ENCODE measurements at regions not wholly inside any gene's neighbourhood (a gene's known extent, or its start where the extent isn't known, plus 50 kb on each side); places are given as distances from the start of the nearest gene placed in this dataset.
"Not testable (repeated sequence)": the region's sequence is repeated elsewhere in the genome, so short reads cannot be mapped to it uniquely, and the experiment has no call there.

DNA sequence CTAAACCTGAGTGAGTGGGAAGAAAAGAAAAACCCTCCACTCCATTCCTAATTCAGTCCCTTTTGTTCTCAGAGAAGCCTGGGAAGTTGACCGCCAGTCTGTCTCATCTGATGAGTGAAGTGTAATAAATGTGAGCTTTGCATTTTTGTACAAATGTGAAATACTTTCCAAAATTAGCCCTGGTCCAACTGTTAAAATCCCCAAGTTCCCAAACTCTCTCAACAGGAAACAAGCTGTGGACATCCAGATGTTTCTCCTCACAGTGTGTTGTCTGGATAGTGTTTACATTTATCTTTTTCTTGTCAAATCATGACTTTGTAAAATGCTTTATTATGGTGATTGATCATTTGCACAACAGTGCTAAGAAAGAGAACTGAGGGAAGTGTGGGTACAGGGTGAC is 145.1 kb downstream of the TM2D1 start:
- no peak for DNase-seq

DNA sequence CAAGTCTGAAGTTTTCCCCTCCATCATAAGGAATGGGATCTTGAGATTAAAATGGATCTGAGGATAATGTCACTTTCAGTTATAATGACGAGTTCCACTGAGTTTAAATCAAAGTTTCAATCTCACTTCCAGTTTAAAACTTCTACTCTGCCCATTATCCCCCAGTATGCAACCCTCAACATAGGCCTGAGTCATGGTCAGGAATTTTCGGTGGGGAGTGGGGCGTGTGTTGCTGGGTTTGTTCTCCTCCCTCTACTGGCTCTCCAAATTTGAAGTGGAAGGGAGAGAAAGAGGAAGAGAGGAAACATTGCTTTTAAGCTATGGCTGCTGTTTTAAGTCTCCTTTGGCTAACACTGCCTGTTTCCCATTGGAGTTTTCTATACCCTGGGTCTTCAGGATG is 152.9 kb downstream of the TM2D1 start:
- no peak for DNase-seq

- no peak for DNase-seq
Observed at GRCh38 chr1:61570191-61570590, 154.8 kb downstream of the TM2D1 start.

GRCh38 chr1:61569303-61569621 is 155.7 kb downstream of the TM2D1 start:
- no peak for DNase-seq

DNA sequence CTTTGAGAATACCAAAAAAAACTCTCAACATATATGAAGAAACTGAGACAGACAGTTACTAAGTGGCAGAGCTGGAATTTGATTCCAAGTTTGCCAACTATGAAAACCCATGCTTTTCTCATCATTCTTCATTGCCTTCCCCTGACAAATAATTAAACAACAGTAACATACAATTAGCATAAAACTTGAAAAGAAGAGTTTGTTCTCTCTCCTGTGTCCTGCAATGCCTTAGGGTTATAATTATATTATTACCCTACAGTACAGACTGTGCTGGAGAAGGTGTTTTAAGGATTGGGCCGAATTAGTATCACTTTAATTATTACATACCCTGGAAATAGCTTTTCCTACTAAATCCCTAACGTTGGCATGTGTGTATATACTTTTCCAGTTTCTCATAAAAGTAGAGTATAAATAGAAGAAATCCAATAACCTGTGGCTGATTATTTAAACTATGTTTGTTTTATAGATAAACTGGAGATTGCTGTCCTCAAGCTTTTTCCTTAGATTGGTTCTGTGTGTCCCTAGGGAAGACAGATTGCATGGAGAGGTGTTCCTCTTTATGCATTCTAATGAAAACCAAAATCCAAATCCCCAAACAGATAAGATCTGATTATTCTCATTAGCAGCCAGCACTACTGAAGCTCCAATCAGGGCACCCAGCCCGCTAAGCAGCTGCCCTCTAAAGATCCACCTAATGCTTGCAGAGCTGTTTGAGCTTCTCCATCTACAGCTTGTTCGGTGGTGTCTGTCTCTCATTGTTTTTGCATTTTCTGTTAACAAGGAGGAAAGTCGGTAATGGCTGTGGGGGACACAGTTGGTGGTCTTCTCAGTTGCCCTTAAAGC is 156.3 kb downstream of the TM2D1 start:
- no peak for DNase-seq

DNA sequence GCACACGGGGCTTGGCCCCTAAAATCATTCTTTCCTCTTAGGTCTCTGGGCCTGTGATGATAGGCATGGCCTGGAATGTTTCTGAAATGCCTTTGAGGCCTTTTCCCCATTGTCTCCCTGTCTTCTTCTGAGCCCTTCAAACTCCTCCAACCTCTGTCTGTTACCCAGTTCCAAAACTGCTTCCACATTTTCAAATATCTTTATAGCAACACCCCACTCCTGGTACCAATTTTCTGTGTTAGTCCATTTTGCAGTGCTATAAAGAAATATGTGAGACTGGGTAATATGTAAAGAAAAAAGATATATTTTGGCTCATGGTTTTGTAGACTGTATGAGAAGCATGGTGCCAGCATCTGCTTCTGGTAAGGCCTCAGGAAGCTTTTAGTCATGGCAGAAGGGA is 158.8 kb downstream of the TM2D1 start:
- no peak for DNase-seq

GRCh38 chr1:61563611-61564010 is 161.3 kb downstream of the TM2D1 start:
- no peak for DNase-seq

DNA sequence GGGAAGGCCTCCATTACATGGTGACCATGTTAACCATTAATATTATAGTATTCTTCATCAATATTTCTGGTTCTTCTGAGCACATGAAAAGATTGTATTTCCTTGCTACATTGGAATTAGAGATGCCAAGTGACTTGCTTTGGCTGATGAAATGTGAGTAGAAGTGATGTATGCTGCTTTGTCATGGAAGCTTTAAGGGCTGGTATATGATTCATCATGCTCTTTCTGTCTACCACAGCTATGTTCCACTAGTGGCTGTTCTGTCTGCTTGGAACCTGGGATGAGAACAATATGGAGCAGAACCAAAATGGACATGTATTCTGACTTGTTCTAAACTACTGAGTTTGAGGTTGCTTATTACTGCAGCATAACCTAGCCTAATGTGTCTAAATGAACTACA is 163.3 kb downstream of the TM2D1 start:
- DNase-seq: no peak

DNA sequence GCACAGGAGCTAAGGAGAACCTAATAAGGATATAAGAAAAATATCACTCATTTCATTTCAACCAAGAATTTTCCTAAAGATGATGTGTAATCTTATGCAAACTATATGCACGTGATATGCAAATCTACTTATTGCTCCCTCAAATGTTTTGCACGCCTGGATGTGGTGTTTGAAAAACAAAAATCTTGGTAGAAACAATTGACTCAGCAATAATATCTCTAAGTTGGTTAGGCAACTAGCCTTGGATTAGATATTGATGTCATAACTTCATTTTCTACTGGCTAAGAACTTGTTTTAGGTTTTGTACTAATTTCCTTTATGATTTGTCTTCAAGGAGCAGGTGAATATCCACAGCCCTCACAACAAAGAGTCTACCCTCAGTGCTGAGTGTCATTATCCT is 164.6 kb downstream of the TM2D1 start:
- no peak for DNase-seq

GRCh38 chr1:61556631-61557030 is 168.3 kb downstream of the TM2D1 start:
- DNase-seq: no peak

- no peak for DNase-seq
Observed at GRCh38 chr1:61552630-61553305, 172.2 kb downstream of the TM2D1 start.

GRCh38 chr1:61547302-61547701 is 177.6 kb downstream of the TM2D1 start:
- DNase-seq: not testable (repeated sequence)

DNA sequence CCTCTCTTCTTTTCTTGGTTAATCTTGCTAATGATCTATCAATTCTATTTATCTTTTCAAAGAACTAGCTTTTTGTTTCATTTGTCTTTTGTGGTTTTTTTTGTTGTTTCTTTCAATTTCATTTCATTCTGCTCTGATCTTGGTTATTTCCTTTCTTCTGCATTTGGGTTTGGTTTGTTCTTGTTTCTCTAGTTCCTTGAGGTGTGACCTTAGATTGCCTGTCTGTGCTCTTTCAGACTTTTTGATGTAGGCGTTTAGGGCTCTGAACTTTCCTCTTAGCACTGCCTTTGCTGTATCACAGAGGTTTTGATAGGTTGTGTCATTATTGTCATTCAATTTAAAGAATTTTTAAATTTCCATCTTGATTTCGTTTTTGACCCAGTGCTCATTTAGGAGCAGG is 180.1 kb downstream of the TM2D1 start:
- DNase-seq: not testable (repeated sequence)

DNA sequence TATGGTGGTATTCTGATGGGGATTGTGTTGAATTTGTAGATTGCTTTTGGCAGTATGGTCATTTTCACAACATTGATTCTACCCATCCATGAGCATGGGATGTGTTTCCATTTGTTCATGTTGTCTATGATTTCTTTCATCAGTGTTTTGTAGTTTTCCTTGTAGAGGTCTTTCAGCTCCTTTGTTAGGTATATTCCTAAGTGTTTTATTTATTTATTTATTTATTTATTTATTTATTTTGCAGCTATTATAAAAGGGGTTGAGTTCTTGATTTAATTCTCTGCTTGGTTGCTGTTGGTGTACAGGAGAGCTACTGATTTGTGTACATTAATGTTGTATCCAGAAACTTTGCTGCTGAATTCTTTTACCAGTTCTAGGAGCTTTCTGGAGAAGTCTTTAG is 181.4 kb downstream of the TM2D1 start:
- not testable (repeated sequence) for DNase-seq

DNA sequence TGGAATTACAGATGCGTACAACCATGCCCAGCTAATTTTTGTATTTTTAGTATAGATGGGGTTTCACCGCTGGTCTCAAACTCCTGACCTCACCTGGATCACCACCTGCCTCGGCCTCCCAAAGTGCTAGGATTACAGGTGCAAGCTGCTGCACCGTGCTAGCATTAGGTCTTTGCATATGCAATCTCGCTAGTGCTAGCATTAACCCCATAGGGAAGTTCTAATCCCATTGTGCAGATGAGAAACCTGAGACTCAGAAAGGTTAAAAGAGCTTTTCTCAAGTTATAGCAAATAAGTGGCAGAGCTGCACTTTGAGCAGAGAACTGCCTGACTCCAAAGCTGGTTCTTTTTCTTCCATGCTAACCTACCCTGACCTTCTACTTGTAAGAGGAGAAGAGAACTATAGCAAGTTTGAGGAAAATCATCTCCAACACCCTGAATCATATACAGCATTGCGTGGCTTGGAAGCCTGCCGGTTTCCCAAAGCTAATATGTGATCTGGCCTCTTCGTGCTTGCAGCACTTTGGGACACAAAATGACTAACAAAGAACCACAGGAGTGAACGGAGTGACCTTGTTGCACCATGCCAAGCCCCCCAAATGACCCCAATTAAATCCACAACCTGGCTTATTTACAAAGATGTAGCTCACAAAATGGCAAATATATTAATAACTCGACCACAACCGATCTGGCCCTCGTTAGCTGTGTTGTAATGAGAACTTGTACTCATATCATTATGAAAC is 185.1 kb downstream of the TM2D1 start:
- DNase-seq: no peak

DNA sequence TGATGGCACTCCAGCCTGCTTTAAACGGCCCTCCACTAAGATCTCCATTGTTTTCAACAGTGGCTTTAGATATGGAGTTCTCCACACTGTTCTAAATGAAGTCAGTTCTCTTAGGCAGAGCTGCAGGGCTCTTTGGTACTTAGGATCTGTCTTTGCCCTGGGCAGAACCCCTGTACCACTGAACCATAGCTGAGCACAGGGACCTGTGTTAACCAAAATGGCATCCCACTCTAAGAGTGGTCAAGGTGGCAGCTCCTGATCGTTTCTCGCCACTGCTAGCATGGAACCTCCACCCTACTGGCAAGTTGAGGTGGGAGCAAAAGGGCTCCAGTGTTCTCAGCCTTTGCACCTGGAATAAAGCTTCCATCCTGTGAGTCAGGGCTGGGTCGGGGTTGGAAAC is 186.7 kb downstream of the TM2D1 start:
- DNase-seq: no peak

DNA sequence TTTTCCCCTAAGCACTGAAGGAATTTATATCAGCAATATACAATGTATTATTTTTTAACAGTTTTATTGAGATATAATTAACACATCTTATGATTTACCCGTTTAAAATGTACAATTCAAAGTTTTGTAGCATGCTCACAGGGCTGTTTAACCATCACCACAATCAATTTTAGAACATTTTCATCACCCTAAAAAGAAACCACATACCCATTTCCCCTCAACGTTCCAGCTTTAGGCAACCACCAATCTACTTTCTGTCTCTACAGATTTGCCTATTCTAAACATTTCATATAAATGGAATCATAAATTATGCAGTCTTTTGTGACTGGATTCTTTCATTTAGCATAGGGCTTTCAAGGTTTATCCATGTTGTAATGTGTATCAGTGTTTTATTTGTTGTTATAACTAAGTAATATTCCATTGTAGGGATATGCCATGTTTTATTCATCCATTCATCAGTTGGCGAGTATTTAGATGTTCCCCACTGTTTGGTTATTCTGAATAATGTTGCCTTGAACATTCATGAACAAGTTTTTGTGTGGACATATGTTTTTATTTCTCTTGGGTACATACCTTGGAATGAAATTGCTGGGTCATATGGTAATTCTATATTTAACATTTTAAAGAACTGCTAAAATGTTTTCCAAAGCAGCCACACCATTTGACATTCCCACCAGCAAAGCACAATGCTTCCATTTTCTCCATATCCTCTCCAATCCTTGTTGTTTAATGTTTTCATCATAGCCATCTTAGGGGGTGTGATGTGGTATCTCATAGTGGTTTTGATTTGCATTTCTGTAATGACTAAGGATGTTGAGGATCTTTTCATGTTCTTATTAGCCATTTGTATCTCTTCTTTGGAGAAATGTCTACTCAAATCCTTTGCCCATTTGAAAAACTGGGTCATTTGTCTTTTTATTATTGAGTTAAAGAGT is 188.5 kb downstream of the TM2D1 start:
- no peak for DNase-seq

DNA sequence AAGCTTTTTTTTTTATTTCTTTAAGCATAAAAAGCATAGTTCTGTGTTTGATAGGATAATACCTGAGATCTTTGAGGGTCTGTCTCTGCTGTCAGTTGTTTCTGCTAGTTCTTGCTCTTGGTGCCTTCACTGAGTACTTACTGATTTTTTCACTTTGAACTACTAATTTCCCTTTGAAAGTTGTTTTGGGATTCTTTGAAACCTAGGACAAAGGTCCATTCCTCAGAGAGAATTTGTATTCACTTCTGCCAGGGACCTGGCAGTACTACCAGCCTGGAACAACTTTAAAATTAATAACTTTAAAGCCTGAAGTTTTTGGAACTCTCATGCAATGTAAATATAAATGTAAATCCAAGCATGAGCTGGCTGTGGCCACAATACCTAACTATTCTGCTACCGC is 190.1 kb downstream of the TM2D1 start:
- DNase-seq: no peak

- no peak for DNase-seq
Observed at GRCh38 chr1:61533546-61533945, 191.4 kb downstream of the TM2D1 start.

- DNase-seq: no peak
Observed at GRCh38 chr1:61531716-61532115, 193.2 kb downstream of the TM2D1 start.

DNA sequence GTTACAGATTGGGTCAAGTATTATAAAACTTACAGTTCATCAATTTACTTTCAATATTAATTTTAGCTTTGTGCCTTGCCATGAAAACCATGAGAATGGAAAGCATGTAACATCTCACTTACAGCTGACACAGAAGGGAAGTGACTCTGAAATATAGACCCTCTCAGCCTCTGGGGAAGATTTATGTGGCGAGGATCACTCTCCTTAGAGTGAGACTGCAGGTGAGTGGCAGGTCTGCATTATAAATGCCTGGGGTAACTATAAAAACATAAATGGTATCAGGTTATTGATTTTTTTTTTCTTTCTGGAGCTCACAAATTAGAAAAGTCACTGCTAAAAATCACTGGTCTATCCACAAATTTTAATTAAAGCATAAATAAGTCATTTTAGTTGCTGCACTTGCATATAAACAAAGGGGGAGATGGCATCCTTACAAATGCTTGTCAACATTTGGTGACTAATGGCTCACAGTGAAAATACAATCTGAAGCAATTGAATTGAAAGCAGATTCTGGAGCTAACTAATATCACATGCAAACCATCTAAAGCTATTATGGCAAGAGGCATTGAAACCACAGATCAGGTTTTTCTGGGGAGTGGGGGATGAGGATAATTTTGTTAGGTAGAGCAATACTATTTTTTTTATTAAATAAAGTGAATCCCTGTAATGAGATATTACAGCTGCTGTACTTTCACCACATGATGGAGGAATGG is 200.9 kb downstream of the TM2D1 start:
- no peak for DNase-seq

DNA sequence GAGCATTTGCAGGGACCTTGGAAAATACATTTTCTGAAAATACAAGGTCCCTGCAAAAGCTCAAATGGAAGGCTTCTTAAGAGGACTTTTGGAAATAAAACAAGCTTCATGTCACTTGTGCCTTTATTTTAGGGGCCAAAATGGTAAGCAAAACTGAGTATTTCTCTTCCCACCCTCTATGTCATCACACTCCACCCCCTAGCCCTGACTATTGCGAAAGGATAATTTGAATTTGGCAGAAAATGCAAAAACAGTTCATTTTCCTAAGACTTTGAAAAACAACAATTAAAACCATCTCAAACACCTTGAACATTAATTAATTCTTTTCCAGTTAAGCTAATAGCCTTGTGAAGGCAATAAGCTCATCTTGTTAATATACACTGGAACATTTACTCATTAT is 201.7 kb downstream of the TM2D1 start:
- no peak for DNase-seq
